ENCODE measurements at regions not wholly inside any gene's neighbourhood (a gene's known extent, or its start where the extent isn't known, plus 50 kb on each side); places are given as distances from the start of the nearest gene placed in this dataset.

GRCh38 chr1:30313176-30313575 is 410.2 kb downstream of the MATN1 start:
- ATAC-seq (no peak), DNase-seq (ENCODE audit: low read depth, low spot score) (no peak), FAIRE-seq (no peak)
- no peaks in the 10 kb centered on the region; the same call in 1 of the 2 replicates for H4K20me1 ChIP-seq (ENCODE audit: control insufficient read depth, insufficient read depth)
- intact Hi-C loops (cut with micrococcal nuclease; ENCODE audit: unreplicated experiment) = no loop called here
- SMC1A ChIA-PET (ENCODE audit: uncharacterized antibody, unreplicated experiment) = no interaction called here
- H3K79me2 ChIP-seq (ENCODE audit: control insufficient read depth, insufficient read depth, low read length) = no peaks in the 10 kb centered on the region
- RAD21 ChIA-PET (ENCODE audit: unreplicated experiment) = no interaction called here
- H3K4me2 ChIP-seq (ENCODE audit: control insufficient read depth, insufficient read depth) = no peak overlapping the region
- no peaks in the 10 kb centered on the region; a peak in 1 of 4 replicates for H3K27me3 ChIP-seq (replicated peaks in 1 of 2; ENCODE audit: control insufficient read depth in 2 of 2, insufficient read depth in 2 of 2, low read length in 1 of 2)
- TF ChIP-seq TAF1 (IDR thresholded peaks at IDR 0.05; ENCODE audit: borderline replicate concordance, low read depth, low read length) (no peak), SREBF2 (IDR thresholded peaks at IDR 0.05; ENCODE audit: low read length) (no peak), KLF5 (IDR thresholded peaks at IDR 0.05; ENCODE audit: partially characterized antibody) (no peak), ZNF687 (IDR thresholded peaks at IDR 0.05) (no peak), POU2F2 (IDR thresholded peaks at IDR 0.05; ENCODE audit: borderline replicate concordance, low read depth, low read length) (no peak), CHD1 (IDR thresholded peaks at IDR 0.05; ENCODE audit: low read depth, low read length) (no peak), POLR2AphosphoS5 (IDR thresholded peaks at IDR 0.05; ENCODE audit: low read length) (no peak), MTA2 (IDR thresholded peaks at IDR 0.05; ENCODE audit: low read depth) (no peak), CBX3 (IDR thresholded peaks at IDR 0.05; ENCODE audit: borderline replicate concordance, low read depth) (no peak), NFXL1 (IDR thresholded peaks at IDR 0.05; ENCODE audit: borderline replicate concordance) (no peak), CREB1 (IDR thresholded peaks at IDR 0.05; ENCODE audit: low read depth) (no peak)
- TF ChIP-seq, protein P1, sequence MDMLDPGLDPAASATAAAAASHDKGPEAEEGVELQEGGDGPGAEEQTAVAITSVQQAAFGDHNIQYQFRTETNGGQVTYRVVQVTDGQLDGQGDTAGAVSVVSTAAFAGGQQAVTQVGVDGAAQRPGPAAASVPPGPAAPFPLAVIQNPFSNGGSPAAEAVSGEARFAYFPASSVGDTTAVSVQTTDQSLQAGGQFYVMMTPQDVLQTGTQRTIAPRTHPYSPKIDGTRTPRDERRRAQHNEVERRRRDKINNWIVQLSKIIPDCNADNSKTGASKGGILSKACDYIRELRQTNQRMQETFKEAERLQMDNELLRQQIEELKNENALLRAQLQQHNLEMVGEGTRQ (IDR thresholded peaks at IDR 0.05; ENCODE audit: borderline replicate concordance, low read depth, low read length) = no peak
- TF ChIP-seq, protein P2, sequence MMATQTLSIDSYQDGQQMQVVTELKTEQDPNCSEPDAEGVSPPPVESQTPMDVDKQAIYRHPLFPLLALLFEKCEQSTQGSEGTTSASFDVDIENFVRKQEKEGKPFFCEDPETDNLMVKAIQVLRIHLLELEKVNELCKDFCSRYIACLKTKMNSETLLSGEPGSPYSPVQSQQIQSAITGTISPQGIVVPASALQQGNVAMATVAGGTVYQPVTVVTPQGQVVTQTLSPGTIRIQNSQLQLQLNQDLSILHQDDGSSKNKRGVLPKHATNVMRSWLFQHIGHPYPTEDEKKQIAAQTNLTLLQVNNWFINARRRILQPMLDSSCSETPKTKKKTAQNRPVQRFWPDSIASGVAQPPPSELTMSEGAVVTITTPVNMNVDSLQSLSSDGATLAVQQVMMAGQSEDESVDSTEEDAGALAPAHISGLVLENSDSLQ (IDR thresholded peaks at IDR 0.05) = no peak
- TF ChIP-seq, protein P3, sequence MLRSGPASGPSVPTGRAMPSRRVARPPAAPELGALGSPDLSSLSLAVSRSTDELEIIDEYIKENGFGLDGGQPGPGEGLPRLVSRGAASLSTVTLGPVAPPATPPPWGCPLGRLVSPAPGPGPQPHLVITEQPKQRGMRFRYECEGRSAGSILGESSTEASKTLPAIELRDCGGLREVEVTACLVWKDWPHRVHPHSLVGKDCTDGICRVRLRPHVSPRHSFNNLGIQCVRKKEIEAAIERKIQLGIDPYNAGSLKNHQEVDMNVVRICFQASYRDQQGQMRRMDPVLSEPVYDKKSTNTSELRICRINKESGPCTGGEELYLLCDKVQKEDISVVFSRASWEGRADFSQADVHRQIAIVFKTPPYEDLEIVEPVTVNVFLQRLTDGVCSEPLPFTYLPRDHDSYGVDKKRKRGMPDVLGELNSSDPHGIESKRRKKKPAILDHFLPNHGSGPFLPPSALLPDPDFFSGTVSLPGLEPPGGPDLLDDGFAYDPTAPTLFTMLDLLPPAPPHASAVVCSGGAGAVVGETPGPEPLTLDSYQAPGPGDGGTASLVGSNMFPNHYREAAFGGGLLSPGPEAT (IDR thresholded peaks at IDR 0.05; ENCODE audit: low read depth) = no peak
- H3K9ac ChIP-seq (ENCODE audit: control insufficient read depth, insufficient read depth, low read length) = no peak overlapping the region
- H3K27ac ChIP-seq (ENCODE audit: control insufficient read depth, insufficient read depth) = no peak overlapping the region
- CTCF ChIA-PET = no interaction called here
- no peaks in the 10 kb centered on the region for H3K36me3 ChIP-seq (ENCODE audit: control insufficient read depth in 2 of 2, insufficient read depth in 2 of 2, low read length in 1 of 2)
- POLR2A ChIA-PET = no interaction called here
- BruUV-seq (replicated peaks) = no TSS peak
- H3K4me1 ChIP-seq (ENCODE audit: control insufficient read depth, insufficient read depth, low read length) = no peaks in the 10 kb centered on the region
- H3K4me3 ChIP-seq = no peak overlapping the region
- 14% methylated on average over 6 of the region's 6 CpGs for WGBS (ENCODE audit: insufficient coverage, insufficient replicate concordance, low lambda C conversion rate, missing lambda C conversion rate)
- no peaks in the 10 kb centered on the region; the same call in 2 of the 3 replicates for H3K9me3 ChIP-seq (replicated peaks; ENCODE audit: control insufficient read depth, insufficient read depth, low read length)
- H2AFZ ChIP-seq (ENCODE audit: control insufficient read depth, low read depth, low read length) = no peak overlapping the region
- in situ Hi-C loops (cut with MboI) = no loop called here
